NCI-H2196 treated with DMSO at 0.1 percent for 48 hours (cell line): ENCODE measurements at regions not wholly inside any gene's neighbourhood (a gene's known extent, or its start where the extent isn't known, plus 50 kb on each side); places are given as distances from the start of the nearest gene placed in this dataset.

ENCODE experiments used
- DNase-seq: peaks from one replicate; lab custom pipeline; 2025; ENCODE audit not compliant: unreplicated experiment; lab: John Stamatoyannopoulos, UW

- no peak for DNase-seq
Observed at GRCh38 chr1:30304080-30304479, 419.3 kb downstream of the MATN1 start.

- DNase-seq, result no peak
Observed at GRCh38 chr1:30303387-30303786, 420.0 kb downstream of the MATN1 start.

GRCh38 chr1:30302858-30303257 lies 420.5 kb downstream of the MATN1 start:
- DNase-seq, result no peak

GRCh38 chr1:30300669-30301068 lies 422.7 kb downstream of the MATN1 start:
- no peak for DNase-seq

- DNase-seq, result no peak
Observed at GRCh38 chr1:30299393-30299792, 424.0 kb downstream of the MATN1 start.

DNA sequence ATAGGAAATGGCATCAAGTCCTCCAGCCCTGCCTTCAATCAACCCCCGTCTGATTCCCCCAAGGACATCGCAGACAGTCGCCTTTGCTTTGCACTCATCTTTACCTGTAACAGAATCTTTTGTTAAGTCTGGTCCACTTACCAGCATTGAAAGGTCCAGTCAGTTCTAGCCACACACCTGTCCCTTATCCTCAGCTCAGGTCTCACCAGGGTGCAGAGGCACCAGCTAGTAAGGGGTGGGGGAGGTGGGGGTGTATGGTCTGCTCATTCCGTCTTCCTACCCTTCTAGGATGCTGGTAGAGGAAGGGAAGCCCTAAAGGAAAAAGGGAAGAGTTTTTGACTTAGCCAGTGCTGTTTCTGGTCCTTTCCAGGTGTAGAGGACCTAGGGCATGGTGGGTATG lies 427.7 kb downstream of the MATN1 start:
- no peak for DNase-seq

- DNase-seq, result no peak
Observed at GRCh38 chr1:30295266-30295665, 428.1 kb downstream of the MATN1 start.

- no peak for DNase-seq
Observed at GRCh38 chr1:30294508-30294907, 428.9 kb downstream of the MATN1 start.

DNA sequence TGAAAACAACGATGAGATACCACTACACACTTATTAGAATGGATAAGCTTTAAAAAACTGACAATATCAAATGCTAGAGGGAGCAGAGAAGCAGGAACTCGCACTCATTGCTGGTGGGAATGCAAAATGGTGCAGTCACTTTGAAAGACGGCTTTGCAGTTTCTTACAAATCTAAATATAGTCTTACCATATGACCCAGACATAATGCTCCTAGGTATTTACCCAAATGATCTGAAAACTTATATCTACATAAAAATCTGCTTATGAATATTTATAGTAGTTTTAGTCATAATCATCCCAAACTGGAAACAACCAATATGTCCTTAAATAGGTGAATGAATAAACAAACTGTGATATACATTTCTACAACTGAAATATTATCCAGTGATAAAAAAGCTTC lies 430.9 kb downstream of the MATN1 start:
- no peak for DNase-seq

- no peak for DNase-seq
Observed at GRCh38 chr1:30291526-30291925, 431.9 kb downstream of the MATN1 start.

- no peak for DNase-seq
Observed at GRCh38 chr1:30290581-30290980, 432.8 kb downstream of the MATN1 start.

DNA sequence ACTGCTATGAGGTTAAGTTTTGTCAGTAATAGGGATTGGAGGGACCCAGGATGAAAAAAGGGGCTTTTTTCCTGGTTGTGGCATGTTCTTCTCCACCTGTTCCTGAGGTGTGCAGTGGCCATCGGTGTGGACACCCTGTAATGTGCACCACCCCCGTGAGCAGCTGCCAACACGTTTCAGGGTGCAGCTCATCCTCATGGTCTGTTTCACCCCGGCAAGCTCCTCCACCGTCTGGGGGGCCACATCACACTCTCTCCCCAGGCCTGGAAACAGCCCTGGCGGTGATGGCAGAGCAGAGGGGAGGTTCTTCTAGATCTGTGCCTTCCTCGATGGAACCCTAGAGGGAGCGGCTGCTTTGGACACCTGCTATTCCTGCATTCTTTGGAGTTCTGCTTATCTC lies 435.4 kb downstream of the MATN1 start:
- DNase-seq, result no peak

GRCh38 chr1:30286988-30287839 lies 436.2 kb downstream of the MATN1 start:
- no peak for DNase-seq

- DNase-seq, result no peak
Observed at GRCh38 chr1:30286241-30286987, 437.0 kb downstream of the MATN1 start.

DNA sequence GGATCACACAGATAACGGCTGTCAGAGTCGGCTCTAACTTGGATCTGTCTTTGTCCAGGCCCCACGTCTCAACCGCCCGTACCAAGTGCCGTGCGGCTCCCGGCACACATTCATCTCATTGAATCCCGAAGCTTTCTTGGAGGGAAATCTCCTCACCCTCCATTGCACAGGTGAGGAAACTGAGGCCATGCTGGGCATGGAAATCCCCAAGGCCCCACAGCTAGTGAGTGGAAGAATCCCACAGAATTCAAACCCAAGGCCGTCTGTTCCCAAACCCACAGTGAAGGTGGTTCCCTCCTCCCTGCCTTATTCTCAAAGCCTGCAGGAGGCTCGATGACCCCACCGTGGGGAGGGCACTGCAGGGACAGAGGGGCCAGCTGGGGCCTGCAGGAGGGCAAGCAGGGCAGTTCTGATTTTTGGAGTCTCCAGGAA lies 437.9 kb downstream of the MATN1 start:
- no peak for DNase-seq

- no peak for DNase-seq
Observed at GRCh38 chr1:30284728-30285475, 438.5 kb downstream of the MATN1 start.

DNA sequence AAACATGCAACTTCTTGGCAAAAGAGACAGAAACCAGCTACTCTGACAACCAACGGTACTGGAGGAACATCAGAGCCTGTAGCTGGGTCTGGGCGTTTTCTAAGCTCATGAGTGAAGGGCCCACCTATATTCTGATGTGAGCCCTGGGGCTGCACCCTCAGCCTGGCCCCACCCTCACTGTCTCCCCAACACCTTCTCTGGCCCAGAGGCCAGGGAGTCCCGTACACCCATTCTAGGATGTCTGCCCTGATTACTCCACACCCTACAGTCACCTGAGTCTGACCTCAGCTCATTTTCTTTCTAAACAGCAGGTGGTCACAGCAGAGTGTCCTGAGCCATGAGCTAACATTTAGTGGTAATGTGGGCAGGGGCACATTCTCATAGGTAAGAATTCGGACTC lies 439.2 kb downstream of the MATN1 start:
- no peak for DNase-seq

- no peak for DNase-seq
Observed at GRCh38 chr1:30283199-30283962, 440.0 kb downstream of the MATN1 start.

- no peak for DNase-seq
Observed at GRCh38 chr1:30280572-30280971, 442.8 kb downstream of the MATN1 start.

- no peak for DNase-seq
Observed at GRCh38 chr1:30277911-30278310, 445.5 kb downstream of the MATN1 start.

- no peak for DNase-seq
Observed at GRCh38 chr1:30277415-30277814, 446.0 kb downstream of the MATN1 start.
